ENCODE measurements at regions not wholly inside any gene's neighbourhood (a gene's known extent, or its start where the extent isn't known, plus 50 kb on each side); places are given as distances from the start of the nearest gene placed in this dataset.
A peak's percentile ranks its signal among the peaks of the same experiment; 100 is the strongest.

DNA sequence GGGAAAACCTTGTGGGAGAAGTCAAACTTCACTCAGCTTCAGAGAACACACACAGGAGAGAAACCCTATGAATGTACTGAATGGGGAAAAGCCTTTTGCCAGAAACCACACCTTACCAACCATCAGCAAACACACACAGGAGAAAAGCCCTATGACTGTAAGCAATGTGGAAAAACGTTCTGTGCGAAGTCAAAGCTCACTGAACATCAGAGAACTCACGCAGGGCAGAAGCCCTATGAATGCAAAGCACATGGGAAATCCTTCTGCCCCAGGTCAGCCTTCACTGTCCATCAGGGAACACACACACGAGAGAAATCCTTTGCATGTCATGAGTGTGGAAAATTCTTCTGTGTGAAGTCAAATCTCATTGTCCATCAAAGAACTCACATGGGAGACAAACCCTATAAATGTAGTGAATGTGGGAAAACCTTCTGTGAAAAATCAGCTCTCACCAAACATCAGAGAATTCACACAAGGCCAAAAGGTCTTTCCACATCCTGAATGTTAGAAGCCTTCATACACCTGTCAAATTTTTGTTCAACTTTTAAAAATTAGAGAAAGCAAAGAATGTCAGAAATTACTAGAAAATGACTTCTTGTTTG, 199.4 kb downstream of the SMIM20 start:
- Histone ChIP-seq H3K9ac (ENCODE audit: low read depth in 1 of 2, low read length in 2 of 2) (no peak overlapping the region), H3K9me3 (ENCODE audit: control insufficient read depth in 4 of 4, low read length in 3 of 4) (peaks cover 8 to 31% (median 8%) of the 10 kb centered on the region in 4 donors), H3K27me3 (ENCODE audit: control insufficient read depth in 4 of 4, insufficient read depth in 4 of 4, low read length in 3 of 4) (peaks cover 0 to 4% (median 0%) of the 10 kb centered on the region in 4 donors), H3K4me1 (ENCODE audit: control insufficient read depth in 4 of 4, insufficient read depth in 4 of 4, low read length in 3 of 4) (no peaks in the 10 kb centered on the region), H3K36me3 (ENCODE audit: control insufficient read depth in 4 of 4, insufficient read depth in 3 of 4, low read depth in 1 of 4, low read length in 3 of 4) (no peaks in the 10 kb centered on the region), H3K4me3 (ENCODE audit: low read depth in 1 of 3, low read length in 3 of 3) (peak overlapping the region in 1 of 3 donors; percentile 1), H3K27ac (ENCODE audit: low read depth in 1 of 2, low read length in 2 of 2) (no peak overlapping the region)
- 82% methylated on average over 4 of the region's 4 CpGs for WGBS
- DNase-seq (ENCODE audit: low spot score), result no peak
- TF ChIP-seq GABPA (IDR thresholded peaks at IDR 0.05 in 1 of 2, conservative IDR thresholded peaks at IDR 0.05 in 1 of 2), result no peak
- TF ChIP-seq, protein P1, sequence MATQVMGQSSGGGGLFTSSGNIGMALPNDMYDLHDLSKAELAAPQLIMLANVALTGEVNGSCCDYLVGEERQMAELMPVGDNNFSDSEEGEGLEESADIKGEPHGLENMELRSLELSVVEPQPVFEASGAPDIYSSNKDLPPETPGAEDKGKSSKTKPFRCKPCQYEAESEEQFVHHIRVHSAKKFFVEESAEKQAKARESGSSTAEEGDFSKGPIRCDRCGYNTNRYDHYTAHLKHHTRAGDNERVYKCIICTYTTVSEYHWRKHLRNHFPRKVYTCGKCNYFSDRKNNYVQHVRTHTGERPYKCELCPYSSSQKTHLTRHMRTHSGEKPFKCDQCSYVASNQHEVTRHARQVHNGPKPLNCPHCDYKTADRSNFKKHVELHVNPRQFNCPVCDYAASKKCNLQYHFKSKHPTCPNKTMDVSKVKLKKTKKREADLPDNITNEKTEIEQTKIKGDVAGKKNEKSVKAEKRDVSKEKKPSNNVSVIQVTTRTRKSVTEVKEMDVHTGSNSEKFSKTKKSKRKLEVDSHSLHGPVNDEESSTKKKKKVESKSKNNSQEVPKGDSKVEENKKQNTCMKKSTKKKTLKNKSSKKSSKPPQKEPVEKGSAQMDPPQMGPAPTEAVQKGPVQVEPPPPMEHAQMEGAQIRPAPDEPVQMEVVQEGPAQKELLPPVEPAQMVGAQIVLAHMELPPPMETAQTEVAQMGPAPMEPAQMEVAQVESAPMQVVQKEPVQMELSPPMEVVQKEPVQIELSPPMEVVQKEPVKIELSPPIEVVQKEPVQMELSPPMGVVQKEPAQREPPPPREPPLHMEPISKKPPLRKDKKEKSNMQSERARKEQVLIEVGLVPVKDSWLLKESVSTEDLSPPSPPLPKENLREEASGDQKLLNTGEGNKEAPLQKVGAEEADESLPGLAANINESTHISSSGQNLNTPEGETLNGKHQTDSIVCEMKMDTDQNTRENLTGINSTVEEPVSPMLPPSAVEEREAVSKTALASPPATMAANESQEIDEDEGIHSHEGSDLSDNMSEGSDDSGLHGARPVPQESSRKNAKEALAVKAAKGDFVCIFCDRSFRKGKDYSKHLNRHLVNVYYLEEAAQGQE (IDR thresholded peaks at IDR 0.05), result no peak
- TF ChIP-seq, protein P2, sequence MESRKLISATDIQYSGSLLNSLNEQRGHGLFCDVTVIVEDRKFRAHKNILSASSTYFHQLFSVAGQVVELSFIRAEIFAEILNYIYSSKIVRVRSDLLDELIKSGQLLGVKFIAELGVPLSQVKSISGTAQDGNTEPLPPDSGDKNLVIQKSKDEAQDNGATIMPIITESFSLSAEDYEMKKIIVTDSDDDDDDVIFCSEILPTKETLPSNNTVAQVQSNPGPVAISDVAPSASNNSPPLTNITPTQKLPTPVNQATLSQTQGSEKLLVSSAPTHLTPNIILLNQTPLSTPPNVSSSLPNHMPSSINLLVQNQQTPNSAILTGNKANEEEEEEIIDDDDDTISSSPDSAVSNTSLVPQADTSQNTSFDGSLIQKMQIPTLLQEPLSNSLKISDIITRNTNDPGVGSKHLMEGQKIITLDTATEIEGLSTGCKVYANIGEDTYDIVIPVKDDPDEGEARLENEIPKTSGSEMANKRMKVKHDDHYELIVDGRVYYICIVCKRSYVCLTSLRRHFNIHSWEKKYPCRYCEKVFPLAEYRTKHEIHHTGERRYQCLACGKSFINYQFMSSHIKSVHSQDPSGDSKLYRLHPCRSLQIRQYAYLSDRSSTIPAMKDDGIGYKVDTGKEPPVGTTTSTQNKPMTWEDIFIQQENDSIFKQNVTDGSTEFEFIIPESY (IDR thresholded peaks at IDR 0.05), result no peak
- no peak for TF ChIP-seq EGR1 (IDR thresholded peaks at IDR 0.05; ENCODE audit: low read depth in 2 of 2)
- no peak for TF ChIP-seq HNF4G (IDR thresholded peaks at IDR 0.05)
- TF ChIP-seq, protein P3, sequence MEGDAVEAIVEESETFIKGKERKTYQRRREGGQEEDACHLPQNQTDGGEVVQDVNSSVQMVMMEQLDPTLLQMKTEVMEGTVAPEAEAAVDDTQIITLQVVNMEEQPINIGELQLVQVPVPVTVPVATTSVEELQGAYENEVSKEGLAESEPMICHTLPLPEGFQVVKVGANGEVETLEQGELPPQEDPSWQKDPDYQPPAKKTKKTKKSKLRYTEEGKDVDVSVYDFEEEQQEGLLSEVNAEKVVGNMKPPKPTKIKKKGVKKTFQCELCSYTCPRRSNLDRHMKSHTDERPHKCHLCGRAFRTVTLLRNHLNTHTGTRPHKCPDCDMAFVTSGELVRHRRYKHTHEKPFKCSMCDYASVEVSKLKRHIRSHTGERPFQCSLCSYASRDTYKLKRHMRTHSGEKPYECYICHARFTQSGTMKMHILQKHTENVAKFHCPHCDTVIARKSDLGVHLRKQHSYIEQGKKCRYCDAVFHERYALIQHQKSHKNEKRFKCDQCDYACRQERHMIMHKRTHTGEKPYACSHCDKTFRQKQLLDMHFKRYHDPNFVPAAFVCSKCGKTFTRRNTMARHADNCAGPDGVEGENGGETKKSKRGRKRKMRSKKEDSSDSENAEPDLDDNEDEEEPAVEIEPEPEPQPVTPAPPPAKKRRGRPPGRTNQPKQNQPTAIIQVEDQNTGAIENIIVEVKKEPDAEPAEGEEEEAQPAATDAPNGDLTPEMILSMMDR (IDR thresholded peaks at IDR 0.05; ENCODE audit: low read depth, low read length, missing input control), result no peak
- no peak for TF ChIP-seq HNF4A (conservative IDR thresholded peaks at IDR 0.05)
- TF ChIP-seq, protein P4, sequence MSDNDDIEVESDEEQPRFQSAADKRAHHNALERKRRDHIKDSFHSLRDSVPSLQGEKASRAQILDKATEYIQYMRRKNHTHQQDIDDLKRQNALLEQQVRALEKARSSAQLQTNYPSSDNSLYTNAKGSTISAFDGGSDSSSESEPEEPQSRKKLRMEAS (IDR thresholded peaks at IDR 0.05), result no peak
- TF ChIP-seq, protein P5, sequence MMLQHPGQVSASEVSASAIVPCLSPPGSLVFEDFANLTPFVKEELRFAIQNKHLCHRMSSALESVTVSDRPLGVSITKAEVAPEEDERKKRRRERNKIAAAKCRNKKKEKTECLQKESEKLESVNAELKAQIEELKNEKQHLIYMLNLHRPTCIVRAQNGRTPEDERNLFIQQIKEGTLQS (IDR thresholded peaks at IDR 0.05), result no peak
- TF ChIP-seq YY1 (IDR thresholded peaks at IDR 0.05), result no peak
- no peak for TF ChIP-seq SP1 (IDR thresholded peaks at IDR 0.05)
- TF ChIP-seq TAF1 (conservative IDR thresholded peaks at IDR 0.05), result no peak
- no peak for TF ChIP-seq RXRA (IDR thresholded peaks at IDR 0.05)
- no peak for TF ChIP-seq NR2F2 (IDR thresholded peaks at IDR 0.05)
- TF ChIP-seq FOXA1 (IDR thresholded peaks at IDR 0.05), result no peak

DNA sequence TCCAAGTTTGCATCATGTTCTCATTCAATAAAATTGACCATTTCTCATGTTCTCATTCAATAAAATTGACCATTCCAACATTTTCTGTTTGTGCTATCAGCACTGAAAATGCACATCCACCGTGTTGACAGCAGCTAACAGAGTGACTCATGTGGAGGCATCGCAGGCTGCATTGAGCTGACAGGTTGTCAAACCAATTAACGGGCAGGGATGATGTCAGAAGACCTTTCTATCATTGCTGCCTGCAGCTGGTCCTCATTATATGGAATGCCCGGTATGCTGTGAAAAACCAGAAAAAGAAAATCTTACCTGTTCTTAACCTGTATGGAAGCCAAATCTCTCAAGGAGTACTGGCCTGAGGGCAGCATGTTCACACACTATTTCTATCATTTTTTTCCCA, 202.0 kb downstream of the SMIM20 start:
- H3K4me1 ChIP-seq (ENCODE audit: control insufficient read depth in 4 of 4, insufficient read depth in 4 of 4, low read length in 3 of 4), result no peaks in the 10 kb centered on the region
- peaks cover 7 to 24% (median 8%) of the 10 kb centered on the region in 4 donors for H3K9me3 ChIP-seq (ENCODE audit: control insufficient read depth in 4 of 4, low read length in 3 of 4)
- H3K27me3 ChIP-seq (ENCODE audit: control insufficient read depth in 4 of 4, insufficient read depth in 4 of 4, low read length in 3 of 4), result no peaks in the 10 kb centered on the region
- H3K4me3 ChIP-seq (ENCODE audit: low read depth in 1 of 3, low read length in 3 of 3), result no peak overlapping the region
- DNase-seq (ENCODE audit: low spot score), result no peak
- H3K9ac ChIP-seq (ENCODE audit: low read depth in 1 of 2, low read length in 2 of 2), result no peak overlapping the region
- no peak overlapping the region for H3K27ac ChIP-seq (ENCODE audit: low read depth in 1 of 2, low read length in 2 of 2)
- no peaks in the 10 kb centered on the region for H3K36me3 ChIP-seq (ENCODE audit: control insufficient read depth in 4 of 4, insufficient read depth in 3 of 4, low read depth in 1 of 4, low read length in 3 of 4)
- WGBS, result 77% methylated on average over 4 of the region's 4 CpGs
- TF ChIP-seq EGR1 (IDR thresholded peaks at IDR 0.05; ENCODE audit: low read depth in 2 of 2), result no peak
- TF ChIP-seq, protein P1 (IDR thresholded peaks at IDR 0.05), result no peak
- TF ChIP-seq, protein P5 (IDR thresholded peaks at IDR 0.05), result no peak
- TF ChIP-seq FOXA1 (IDR thresholded peaks at IDR 0.05), result no peak
- TF ChIP-seq NR2F2 (IDR thresholded peaks at IDR 0.05), result no peak
- TF ChIP-seq, protein P3 (IDR thresholded peaks at IDR 0.05; ENCODE audit: low read depth, low read length, missing input control), result no peak
- TF ChIP-seq, protein P4 (IDR thresholded peaks at IDR 0.05), result no peak
- TF ChIP-seq GABPA (IDR thresholded peaks at IDR 0.05 in 1 of 2, conservative IDR thresholded peaks at IDR 0.05 in 1 of 2), result no peak
- TF ChIP-seq YY1 (IDR thresholded peaks at IDR 0.05), result no peak
- TF ChIP-seq HNF4G (IDR thresholded peaks at IDR 0.05), result no peak

Measured in liver (tissue), 8 donors.